ENCODE measurements at regions not wholly inside any gene's neighbourhood (a gene's known extent, or its start where the extent isn't known, plus 50 kb on each side); places are given as distances from the start of the nearest gene placed in this dataset.

DNA sequence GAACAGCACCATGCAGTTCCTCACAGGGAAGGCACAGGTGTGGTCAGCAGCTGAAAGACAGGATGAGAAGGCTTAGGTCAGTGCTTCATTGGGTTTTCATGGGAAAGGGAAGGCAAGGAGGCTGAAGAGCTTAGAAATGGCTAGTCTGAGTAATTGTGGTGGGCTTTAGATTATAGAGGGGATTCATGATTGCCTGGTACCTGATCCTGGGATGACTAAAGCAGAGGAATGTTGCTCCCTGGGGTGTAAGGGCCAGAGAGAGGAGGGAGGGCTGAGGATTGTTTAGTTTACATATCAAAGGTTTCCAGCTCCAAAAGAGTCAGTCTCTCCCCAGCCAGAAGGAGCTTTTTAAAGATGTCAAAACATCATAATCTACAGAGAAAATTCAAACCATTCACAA lies 396.3 kb upstream of the POM121L12 start:
- intact Hi-C loops (cut with DNase I; ENCODE audit: low total_unique reads) = no loop called here
- Histone ChIP-seq H3K36me3 (ENCODE audit: low read depth, missing control alignments) (no peaks in the 10 kb centered on the region), H3K27me3 (no peaks in the 10 kb centered on the region), H3K27ac (no peak overlapping the region), H3K4me1 (no peaks in the 10 kb centered on the region), H3K4me3 (no peak overlapping the region), H3K9me3 (no peaks in the 10 kb centered on the region)
- TF ChIP-seq, protein P1, sequence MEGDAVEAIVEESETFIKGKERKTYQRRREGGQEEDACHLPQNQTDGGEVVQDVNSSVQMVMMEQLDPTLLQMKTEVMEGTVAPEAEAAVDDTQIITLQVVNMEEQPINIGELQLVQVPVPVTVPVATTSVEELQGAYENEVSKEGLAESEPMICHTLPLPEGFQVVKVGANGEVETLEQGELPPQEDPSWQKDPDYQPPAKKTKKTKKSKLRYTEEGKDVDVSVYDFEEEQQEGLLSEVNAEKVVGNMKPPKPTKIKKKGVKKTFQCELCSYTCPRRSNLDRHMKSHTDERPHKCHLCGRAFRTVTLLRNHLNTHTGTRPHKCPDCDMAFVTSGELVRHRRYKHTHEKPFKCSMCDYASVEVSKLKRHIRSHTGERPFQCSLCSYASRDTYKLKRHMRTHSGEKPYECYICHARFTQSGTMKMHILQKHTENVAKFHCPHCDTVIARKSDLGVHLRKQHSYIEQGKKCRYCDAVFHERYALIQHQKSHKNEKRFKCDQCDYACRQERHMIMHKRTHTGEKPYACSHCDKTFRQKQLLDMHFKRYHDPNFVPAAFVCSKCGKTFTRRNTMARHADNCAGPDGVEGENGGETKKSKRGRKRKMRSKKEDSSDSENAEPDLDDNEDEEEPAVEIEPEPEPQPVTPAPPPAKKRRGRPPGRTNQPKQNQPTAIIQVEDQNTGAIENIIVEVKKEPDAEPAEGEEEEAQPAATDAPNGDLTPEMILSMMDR (IDR thresholded peaks at IDR 0.05) = no peak
- no peak for TF ChIP-seq POLR2A (IDR thresholded peaks at IDR 0.05)
- DNase-seq = no peak

DNA sequence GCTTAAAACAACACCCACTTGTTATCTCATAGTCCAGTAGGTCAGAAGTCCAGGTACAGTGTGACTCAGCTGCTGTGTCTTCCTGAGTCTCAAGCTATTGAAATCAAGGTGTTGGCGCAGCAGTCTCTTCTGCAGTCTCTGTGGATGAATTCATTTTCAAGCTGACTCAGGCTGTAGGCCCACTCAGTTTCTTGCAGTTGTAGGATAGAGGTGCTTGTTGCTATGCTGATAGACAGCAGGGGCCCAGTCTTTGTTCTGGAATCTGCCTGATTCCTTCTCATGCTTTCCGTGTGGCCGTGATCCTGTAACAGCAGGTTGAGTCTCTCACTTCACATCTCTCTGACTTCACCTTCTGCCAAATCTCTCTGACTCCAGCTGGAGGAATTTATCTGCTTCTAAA lies 400.4 kb upstream of the POM121L12 start:
- TF ChIP-seq, protein P1 (IDR thresholded peaks at IDR 0.05) = no peak
- no peak for TF ChIP-seq POLR2A (IDR thresholded peaks at IDR 0.05)
- Histone ChIP-seq H3K9me3 (no peaks in the 10 kb centered on the region), H3K27ac (no peak overlapping the region), H3K4me3 (no peak overlapping the region), H3K36me3 (ENCODE audit: low read depth, missing control alignments) (no peaks in the 10 kb centered on the region), H3K4me1 (no peaks in the 10 kb centered on the region), H3K27me3 (no peaks in the 10 kb centered on the region)
- 76 to 78% methylated on average over 3 of the region's 3 CpGs for WGBS, 2 donors
- DNase-seq = no peak
- intact Hi-C loops (cut with DNase I; ENCODE audit: low total_unique reads) = no loop called here

DNA sequence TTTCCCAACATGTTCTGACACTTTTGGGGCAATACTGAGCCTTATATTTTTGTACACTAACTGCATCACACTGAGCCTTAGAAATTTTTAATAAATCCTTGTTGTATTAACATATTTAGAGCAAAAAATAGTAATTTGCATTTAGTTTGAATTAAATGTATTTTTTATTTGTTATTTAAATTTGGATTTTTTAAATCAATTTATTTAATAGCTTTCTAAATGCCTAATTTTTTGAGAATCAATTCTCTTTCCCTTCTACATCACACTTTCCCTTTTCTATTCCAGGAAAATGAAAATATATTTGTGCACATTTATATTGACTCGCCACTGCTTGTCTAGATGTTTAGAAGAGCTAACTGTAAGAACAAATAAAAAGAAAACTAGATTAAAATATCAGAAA lies 414.6 kb upstream of the POM121L12 start:
- H3K4me1 ChIP-seq = no peaks in the 10 kb centered on the region
- no peak for DNase-seq
- WGBS, 2 donors = 93 to 95% methylated on average over 1 of the region's 1 CpG
- no peaks in the 10 kb centered on the region for H3K9me3 ChIP-seq
- no peaks in the 10 kb centered on the region for H3K36me3 ChIP-seq (ENCODE audit: low read depth, missing control alignments)
- H3K27ac ChIP-seq = no peak overlapping the region
- no peak overlapping the region for H3K4me3 ChIP-seq
- TF ChIP-seq POLR2A (IDR thresholded peaks at IDR 0.05) = no peak
- TF ChIP-seq, protein P1 (IDR thresholded peaks at IDR 0.05) = no peak
- intact Hi-C loops (cut with DNase I; ENCODE audit: low total_unique reads) = no loop called here
- no peaks in the 10 kb centered on the region for H3K27me3 ChIP-seq

DNA sequence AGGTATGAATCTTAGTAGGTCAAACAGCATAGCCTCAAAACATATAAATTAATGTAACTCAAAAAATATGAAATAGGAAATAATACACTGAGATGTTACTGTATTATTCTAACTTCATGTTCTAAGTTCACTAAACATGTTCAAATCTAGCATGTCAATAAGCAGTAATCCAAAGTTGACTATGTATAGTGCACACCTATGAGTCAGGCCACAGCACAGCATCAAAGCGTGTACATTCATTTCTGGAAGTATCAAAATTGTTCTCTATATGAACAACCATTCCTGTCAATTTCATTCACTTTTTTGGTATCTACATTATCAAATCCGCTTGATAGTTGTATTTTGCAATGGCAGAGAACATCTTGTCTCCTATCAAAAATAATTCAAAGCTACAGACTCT lies 418.9 kb upstream of the POM121L12 start:
- DNase-seq = no peak
- Histone ChIP-seq H3K4me1 (no peaks in the 10 kb centered on the region), H3K9me3 (no peaks in the 10 kb centered on the region), H3K27ac (no peak overlapping the region), H3K36me3 (ENCODE audit: low read depth, missing control alignments) (no peaks in the 10 kb centered on the region), H3K27me3 (no peaks in the 10 kb centered on the region), H3K4me3 (no peak overlapping the region)
- intact Hi-C loops (cut with DNase I; ENCODE audit: low total_unique reads) = no loop called here
- WGBS, 2 donors = 86 to 95% methylated on average over 2 of the region's 2 CpGs
- TF ChIP-seq, protein P1 (IDR thresholded peaks at IDR 0.05) = no peak
- no peak for TF ChIP-seq POLR2A (IDR thresholded peaks at IDR 0.05)

DNA sequence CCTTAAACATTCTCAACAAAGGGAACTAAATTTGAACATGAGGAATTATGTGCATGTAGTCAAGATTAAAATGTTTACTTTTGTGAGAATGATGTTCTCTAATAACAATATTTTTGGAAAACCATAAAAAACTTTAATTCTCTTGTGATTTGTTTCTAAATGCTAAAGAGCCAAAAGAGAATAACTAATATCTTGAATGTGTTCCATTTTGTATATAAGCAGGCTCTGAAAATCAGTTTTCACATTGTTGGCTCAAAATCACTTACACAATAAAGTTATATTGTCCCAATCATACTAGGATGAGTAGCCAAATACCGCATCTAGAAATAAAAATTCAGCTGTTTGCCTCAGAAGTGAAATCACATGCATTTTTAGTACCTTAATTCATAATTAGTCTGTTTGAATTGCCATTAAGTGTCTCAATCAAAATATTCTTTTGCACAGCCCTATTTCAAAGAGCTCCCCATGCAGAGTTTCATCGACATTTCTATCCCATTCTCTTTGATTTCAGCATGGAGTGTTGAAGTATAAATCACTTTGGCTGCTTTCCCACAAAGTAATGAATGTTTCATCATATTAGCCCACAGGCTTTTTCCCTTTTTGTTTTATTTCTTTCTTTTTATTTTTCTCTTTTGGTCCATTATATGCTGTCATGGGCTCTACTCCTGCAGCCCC lies 420.3 kb upstream of the POM121L12 start:
- intact Hi-C loops (cut with DNase I; ENCODE audit: low total_unique reads) = no loop called here
- H3K27ac ChIP-seq = no peak overlapping the region
- WGBS, 2 donors = 63 to 75% methylated on average over 2 of the region's 2 CpGs
- no peaks in the 10 kb centered on the region for H3K9me3 ChIP-seq
- H3K4me3 ChIP-seq = no peak overlapping the region
- H3K36me3 ChIP-seq (ENCODE audit: low read depth, missing control alignments) = no peaks in the 10 kb centered on the region
- TF ChIP-seq, protein P1 (IDR thresholded peaks at IDR 0.05) = no peak
- no peak for TF ChIP-seq POLR2A (IDR thresholded peaks at IDR 0.05)
- no peaks in the 10 kb centered on the region for H3K4me1 ChIP-seq
- no peaks in the 10 kb centered on the region for H3K27me3 ChIP-seq
- DNase-seq = no peak

All from testis (tissue), 2 donors.